Choroid plexus epithelial cell (primary cell): ENCODE measurements at regions not wholly inside any gene's neighbourhood (a gene's known extent, or its start where the extent isn't known, plus 50 kb on each side); places are given as distances from the start of the nearest gene placed in this dataset.

Experiments
- DNase-seq: peaks from one replicate; pipeline ENCODE4 v3.0.0-alpha.2; 2010; ENCODE audit warnings: low read depth
- H3K4me3 ChIP-seq: 2 replicates; pipeline ENCODE4 v1.5.1; 2011; ENCODE audit warnings: low read depth, mild to moderate bottlenecking, control low read depth, low read length, moderate library complexity
- CTCF ChIP-seq: conservative IDR thresholded peaks from 2 replicates; pipeline ENCODE4 v1.5.1; 2011; ENCODE audit warnings: low read depth, mild to moderate bottlenecking, control low read depth, inconsistent platforms, low read length, moderate library complexity

- no peak for DNase-seq
- TF ChIP-seq CTCF: no peak
- H3K4me3 ChIP-seq: no peak overlapping the region
Measured at GRCh38 chr6:147858421-147858820, 349.9 kb downstream of the SAMD5 start.

- no peak overlapping the region for H3K4me3 ChIP-seq
- TF ChIP-seq CTCF: no peak
- no peak for DNase-seq
Measured at GRCh38 chr6:147859071-147859470, 350.6 kb downstream of the SAMD5 start.

- no peak for TF ChIP-seq CTCF
- H3K4me3 ChIP-seq: no peak overlapping the region
- DNase-seq: no peak
Measured at GRCh38 chr6:147861696-147862095, 353.2 kb downstream of the SAMD5 start.

GRCh38 chr6:147867433-147868226 lies 359.1 kb downstream of the SAMD5 start:
- TF ChIP-seq CTCF: no peak
- no peak overlapping the region for H3K4me3 ChIP-seq
- DNase-seq: no peak

- DNase-seq: peak; percentile 12
- no peak overlapping the region for H3K4me3 ChIP-seq
- no peak for TF ChIP-seq CTCF
Measured at GRCh38 chr6:147868427-147869190, 360.1 kb downstream of the SAMD5 start.

GRCh38 chr6:147869201-147869600 lies 360.7 kb downstream of the SAMD5 start:
- no peak for DNase-seq
- no peak overlapping the region for H3K4me3 ChIP-seq
- TF ChIP-seq CTCF: no peak
